ENCODE measurements at regions not wholly inside any gene's neighbourhood (a gene's known extent, or its start where the extent isn't known, plus 50 kb on each side); places are given as distances from the start of the nearest gene placed in this dataset.
"Not testable (repeated sequence)": the region's sequence is repeated elsewhere in the genome, so short reads cannot be mapped to it uniquely, and the experiment has no call there.

GRCh38 chr7:15820319-15820718 lies 133.8 kb upstream of the MEOX2 start:
- no peak overlapping the region for H3K4me3 ChIP-seq (ENCODE audit: low read depth, low read length)
- no peak for DNase-seq (ENCODE audit: low read depth)
- TF ChIP-seq, protein P1, sequence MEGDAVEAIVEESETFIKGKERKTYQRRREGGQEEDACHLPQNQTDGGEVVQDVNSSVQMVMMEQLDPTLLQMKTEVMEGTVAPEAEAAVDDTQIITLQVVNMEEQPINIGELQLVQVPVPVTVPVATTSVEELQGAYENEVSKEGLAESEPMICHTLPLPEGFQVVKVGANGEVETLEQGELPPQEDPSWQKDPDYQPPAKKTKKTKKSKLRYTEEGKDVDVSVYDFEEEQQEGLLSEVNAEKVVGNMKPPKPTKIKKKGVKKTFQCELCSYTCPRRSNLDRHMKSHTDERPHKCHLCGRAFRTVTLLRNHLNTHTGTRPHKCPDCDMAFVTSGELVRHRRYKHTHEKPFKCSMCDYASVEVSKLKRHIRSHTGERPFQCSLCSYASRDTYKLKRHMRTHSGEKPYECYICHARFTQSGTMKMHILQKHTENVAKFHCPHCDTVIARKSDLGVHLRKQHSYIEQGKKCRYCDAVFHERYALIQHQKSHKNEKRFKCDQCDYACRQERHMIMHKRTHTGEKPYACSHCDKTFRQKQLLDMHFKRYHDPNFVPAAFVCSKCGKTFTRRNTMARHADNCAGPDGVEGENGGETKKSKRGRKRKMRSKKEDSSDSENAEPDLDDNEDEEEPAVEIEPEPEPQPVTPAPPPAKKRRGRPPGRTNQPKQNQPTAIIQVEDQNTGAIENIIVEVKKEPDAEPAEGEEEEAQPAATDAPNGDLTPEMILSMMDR (conservative IDR thresholded peaks at IDR 0.05; ENCODE audit: low read depth, low read length): no peak

- TF ChIP-seq, protein P1 (conservative IDR thresholded peaks at IDR 0.05; ENCODE audit: low read depth, low read length): no peak
- no peak for DNase-seq (ENCODE audit: low read depth)
- H3K4me3 ChIP-seq (ENCODE audit: low read depth, low read length): no peak overlapping the region
Measured at GRCh38 chr7:15816835-15817426, 130.4 kb upstream of the MEOX2 start.

- DNase-seq (ENCODE audit: low read depth): no peak
- TF ChIP-seq, protein P1 (conservative IDR thresholded peaks at IDR 0.05; ENCODE audit: low read depth, low read length): no peak
Measured at GRCh38 chr7:15813448-15813847, 127.0 kb upstream of the MEOX2 start.

DNA sequence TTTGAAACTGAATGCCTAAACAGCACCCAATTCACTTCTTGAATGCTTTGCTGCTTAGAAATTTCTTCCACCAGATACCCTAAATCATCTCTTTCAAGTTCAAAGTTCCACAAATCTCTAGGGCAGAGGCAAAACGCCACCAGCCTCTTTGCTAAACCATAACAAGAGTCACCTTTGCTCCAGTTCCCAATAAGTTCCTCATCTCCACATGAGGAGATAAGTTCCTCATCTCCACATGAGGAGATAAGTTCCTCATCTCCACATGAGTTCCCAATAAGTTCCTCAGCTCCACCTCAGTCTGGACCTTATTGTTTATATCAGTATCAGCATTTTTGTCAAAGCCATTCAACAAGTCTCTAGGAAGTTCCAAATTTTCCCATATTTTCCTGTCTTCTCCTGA lies 123.9 kb upstream of the MEOX2 start:
- not testable (repeated sequence) for H3K4me3 ChIP-seq (ENCODE audit: low read depth, low read length); DNase-seq (ENCODE audit: low read depth)

More at GRCh38 chr7:15813448-15813847, 127.0 kb upstream of the MEOX2 start:
- H3K4me3 ChIP-seq (ENCODE audit: low read depth, low read length): no peak overlapping the region

- DNase-seq (ENCODE audit: low read depth); H3K4me3 ChIP-seq (ENCODE audit: low read depth, low read length): not testable (repeated sequence)
Measured at GRCh38 chr7:15809936-15810335, 123.5 kb upstream of the MEOX2 start.

GRCh38 chr7:15805891-15806290 lies 119.4 kb upstream of the MEOX2 start:
- DNase-seq (ENCODE audit: low read depth): no peak
- H3K4me3 ChIP-seq (ENCODE audit: low read depth, low read length): no peak overlapping the region
- TF ChIP-seq, protein P1 (conservative IDR thresholded peaks at IDR 0.05; ENCODE audit: low read depth, low read length): no peak

DNA sequence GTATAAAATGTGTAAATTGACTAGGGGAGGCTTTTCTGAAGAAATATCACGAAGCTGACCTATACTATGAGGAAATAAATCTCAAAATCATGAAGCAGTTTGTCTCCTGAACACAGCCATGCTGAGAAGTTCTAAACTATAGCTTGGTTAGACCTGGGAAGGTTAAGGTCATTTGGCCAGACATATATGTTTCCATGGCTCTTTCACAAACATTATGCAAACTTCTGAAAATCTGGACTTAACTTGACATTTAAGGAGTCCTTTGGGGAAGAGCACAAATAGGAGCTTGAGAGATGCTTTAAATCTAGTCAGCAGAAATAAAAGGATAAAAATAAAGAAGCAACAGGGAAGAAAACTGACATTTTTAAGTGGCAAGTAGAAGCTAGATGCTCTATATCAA lies 115.9 kb upstream of the MEOX2 start:
- no peak for DNase-seq (ENCODE audit: low read depth)
- TF ChIP-seq, protein P1 (conservative IDR thresholded peaks at IDR 0.05; ENCODE audit: low read depth, low read length): no peak
- no peak overlapping the region for H3K4me3 ChIP-seq (ENCODE audit: low read depth, low read length)

DNA sequence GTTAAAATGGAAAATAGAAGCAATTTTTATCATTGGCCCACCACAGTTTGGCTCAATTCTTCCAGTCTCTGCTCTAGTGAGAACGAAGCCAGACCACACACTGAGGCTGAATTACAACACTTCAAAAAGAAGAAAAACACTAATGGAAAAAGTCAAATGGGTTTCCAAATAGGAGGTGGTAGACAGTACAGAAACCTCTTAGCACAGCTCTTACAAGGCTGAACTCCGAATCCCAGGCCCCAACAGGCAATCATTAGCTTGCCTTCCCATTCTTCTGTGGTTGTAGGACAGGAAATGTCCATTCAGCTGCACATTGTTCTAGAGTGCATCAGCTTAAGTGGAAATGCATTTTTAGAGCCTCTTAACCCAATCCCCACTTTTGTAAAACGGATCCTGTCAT lies 115.1 kb upstream of the MEOX2 start:
- peak; percentile 71 for DNase-seq (ENCODE audit: low read depth)
- no peak overlapping the region for H3K4me3 ChIP-seq (ENCODE audit: low read depth, low read length)
- TF ChIP-seq, protein P1 (conservative IDR thresholded peaks at IDR 0.05; ENCODE audit: low read depth, low read length): no peak
